HL-60 (cell line): ENCODE measurements at regions not wholly inside any gene's neighbourhood (a gene's known extent, or its start where the extent isn't known, plus 50 kb on each side); places are given as distances from the start of the nearest gene placed in this dataset.

ENCODE experiments used
- CTCF ChIP-seq: IDR thresholded peaks from one replicate; pipeline ENCODE4 v1.5.1; 2011; ENCODE audit warnings: low read length, control low read depth, inconsistent platforms; ENCODE audit not compliant: insufficient read depth
- SPI1 ChIP-seq: IDR thresholded peaks from 2 replicates; pipeline ENCODE4 v1.6.1; 2012; ENCODE audit warnings: low read depth, mild to moderate bottlenecking, borderline replicate concordance

GRCh38 chr7:79872176-79872575 lies 262.5 kb upstream of the GNAI1 start:
- TF ChIP-seq CTCF (no peak), SPI1 (no peak)
